Lung microvascular endothelial cell (primary cell): ENCODE measurements at regions not wholly inside any gene's neighbourhood (a gene's known extent, or its start where the extent isn't known, plus 50 kb on each side); places are given as distances from the start of the nearest gene placed in this dataset.
"Not testable (repeated sequence)": the region's sequence is repeated elsewhere in the genome, so short reads cannot be mapped to it uniquely, and the experiment has no call there.

Experiments used
- DNase-seq, 2 donors: peaks; one replicate each; pipeline versions ENCODE4 v3.0.0 to v3.0.0-alpha.2; 2010; ENCODE audit warnings: low read depth in 2 of 2

- DNase-seq, result no peak
Measured at GRCh38 chr5:110288766-110289511, 437.5 kb downstream of the TMEM232 start.

GRCh38 chr5:110289512-110289810 lies 437.0 kb downstream of the TMEM232 start:
- DNase-seq, result no peak

- DNase-seq, result no peak
Measured at GRCh38 chr5:110290542-110290941, 435.9 kb downstream of the TMEM232 start.

GRCh38 chr5:110294281-110294680 lies 432.2 kb downstream of the TMEM232 start:
- DNase-seq, result no peak

- DNase-seq, result no peak
Measured at GRCh38 chr5:110297152-110297670, 429.3 kb downstream of the TMEM232 start.

- no peak for DNase-seq
Measured at GRCh38 chr5:110304176-110304575, 422.3 kb downstream of the TMEM232 start.

GRCh38 chr5:110306650-110307049 lies 419.8 kb downstream of the TMEM232 start:
- DNase-seq, result no peak

GRCh38 chr5:110309222-110309621 lies 417.2 kb downstream of the TMEM232 start:
- DNase-seq, result no peak

- DNase-seq, result not testable (repeated sequence)
Measured at GRCh38 chr5:110316566-110316965, 409.9 kb downstream of the TMEM232 start.

GRCh38 chr5:110321117-110321516 lies 405.4 kb downstream of the TMEM232 start:
- no peak for DNase-seq

- DNase-seq, result no peak
Measured at GRCh38 chr5:110323357-110323756, 403.1 kb downstream of the TMEM232 start.

GRCh38 chr5:110323832-110324231 lies 402.6 kb downstream of the TMEM232 start:
- DNase-seq, result no peak

GRCh38 chr5:110324876-110325275 lies 401.6 kb downstream of the TMEM232 start:
- DNase-seq, result no peak

- no peak for DNase-seq
Measured at GRCh38 chr5:110329955-110330525, 396.4 kb downstream of the TMEM232 start.

GRCh38 chr5:110333384-110333783 lies 393.1 kb downstream of the TMEM232 start:
- DNase-seq, result peak in 1 of 2 donors; percentile 1

GRCh38 chr5:110335361-110336066 lies 391.0 kb downstream of the TMEM232 start:
- DNase-seq, result no peak

GRCh38 chr5:110338341-110339083 lies 388.0 kb downstream of the TMEM232 start:
- DNase-seq, result no peak

GRCh38 chr5:110339399-110339798 lies 387.1 kb downstream of the TMEM232 start:
- no peak for DNase-seq

GRCh38 chr5:110341836-110342235 lies 384.6 kb downstream of the TMEM232 start:
- DNase-seq, result no peak

GRCh38 chr5:110342683-110343082 lies 383.8 kb downstream of the TMEM232 start:
- DNase-seq, result no peak

- no peak for DNase-seq
Measured at GRCh38 chr5:110343616-110344015, 382.9 kb downstream of the TMEM232 start.

- no peak for DNase-seq
Measured at GRCh38 chr5:110345623-110346022, 380.8 kb downstream of the TMEM232 start.
